DND-41 (cell line): ENCODE measurements at regions not wholly inside any gene's neighbourhood (a gene's known extent, or its start where the extent isn't known, plus 50 kb on each side); places are given as distances from the start of the nearest gene placed in this dataset.

ENCODE experiments used
- ATAC-seq: fragments of 200-7000 bp; cut with Tn5 transposase; 3 replicates; pipeline ENCODE4 v1.9.1; 2021; ENCODE audit warnings: low read depth; ENCODE audit not compliant: insufficient read depth
- DNase-seq: peaks from one replicate; pipeline ENCODE4 v3.0.0-alpha.2; 2020
- H2AFZ ChIP-seq: 2 replicates; pipeline ENCODE4 v1.6.0; 2012; ENCODE audit warnings: low read depth, low read length
- H3K27ac ChIP-seq: 2 replicates; pipeline ENCODE4 v1.5.1; 2012; ENCODE audit warnings: low read length, inconsistent platforms
- H3K27me3 ChIP-seq: fragments of 200-600 bp; sonication (generic); 2 replicates; pipeline ENCODE4 v1.6.0; 2012; ENCODE audit warnings: low read length, mild to moderate bottlenecking, inconsistent platforms; ENCODE audit not compliant: insufficient read depth, poor library complexity
- H3K36me3 ChIP-seq: 2 replicates; pipeline ENCODE4 v1.5.1; 2012; ENCODE audit warnings: low read length, inconsistent platforms; ENCODE audit not compliant: insufficient read depth
- H3K4me1 ChIP-seq: 2 replicates; pipeline ENCODE4 v1.5.1; 2012; ENCODE audit warnings: mild to moderate bottlenecking, low read length; ENCODE audit not compliant: insufficient read depth
- H3K4me2 ChIP-seq: 2 replicates; pipeline ENCODE4 v1.6.0; 2012; ENCODE audit warnings: mild to moderate bottlenecking, moderate library complexity, low read length, inconsistent platforms; ENCODE audit not compliant: insufficient read depth
- H3K4me3 ChIP-seq, 2 experiments: fragments of 200-600 bp in 1 of 2; shearing (Covaris generic) in 1 of 2; 2 replicates each; pipeline ENCODE4 v1.5.1; 2012 to 2016; ENCODE audit warnings: inconsistent platforms in 2 of 2, low read length in 2 of 2, mild to moderate bottlenecking in 2 of 2, low read depth in 1 of 2, moderate library complexity in 1 of 2
- H3K79me2 ChIP-seq: 2 replicates; pipeline ENCODE4 v1.6.0; 2012; ENCODE audit warnings: low read length, inconsistent platforms; ENCODE audit not compliant: insufficient read depth
- H3K9ac ChIP-seq: 2 replicates; pipeline ENCODE4 v1.6.0; 2012; ENCODE audit warnings: low read depth, mild to moderate bottlenecking, inconsistent platforms, low read length, moderate library complexity
- H3K9me3 ChIP-seq: 2 replicates; pipeline ENCODE4 v1.5.1; 2012; ENCODE audit warnings: low read length, moderate library complexity, mild to moderate bottlenecking, inconsistent platforms; ENCODE audit not compliant: insufficient read depth, severe bottlenecking
- H4K20me1 ChIP-seq: 2 replicates; pipeline ENCODE4 v1.6.0; 2012; ENCODE audit warnings: low read length; ENCODE audit not compliant: insufficient read depth
- CTCF ChIP-seq: IDR thresholded peaks from 2 replicates; pipeline ENCODE4 v1.5.1; 2012; ENCODE audit warnings: borderline replicate concordance, low read length, moderate library complexity, mild to moderate bottlenecking; ENCODE audit not compliant: poor library complexity, severe bottlenecking; ENCODE audit errors: extremely low read depth
- EZH2 ChIP-seq: IDR thresholded peaks from 3 replicates; pipeline ENCODE4 v1.6.1; 2012; ENCODE audit warnings: borderline replicate concordance, low read depth, mild to moderate bottlenecking, moderate library complexity, low read length, inconsistent platforms; ENCODE audit not compliant: severe bottlenecking

DNA sequence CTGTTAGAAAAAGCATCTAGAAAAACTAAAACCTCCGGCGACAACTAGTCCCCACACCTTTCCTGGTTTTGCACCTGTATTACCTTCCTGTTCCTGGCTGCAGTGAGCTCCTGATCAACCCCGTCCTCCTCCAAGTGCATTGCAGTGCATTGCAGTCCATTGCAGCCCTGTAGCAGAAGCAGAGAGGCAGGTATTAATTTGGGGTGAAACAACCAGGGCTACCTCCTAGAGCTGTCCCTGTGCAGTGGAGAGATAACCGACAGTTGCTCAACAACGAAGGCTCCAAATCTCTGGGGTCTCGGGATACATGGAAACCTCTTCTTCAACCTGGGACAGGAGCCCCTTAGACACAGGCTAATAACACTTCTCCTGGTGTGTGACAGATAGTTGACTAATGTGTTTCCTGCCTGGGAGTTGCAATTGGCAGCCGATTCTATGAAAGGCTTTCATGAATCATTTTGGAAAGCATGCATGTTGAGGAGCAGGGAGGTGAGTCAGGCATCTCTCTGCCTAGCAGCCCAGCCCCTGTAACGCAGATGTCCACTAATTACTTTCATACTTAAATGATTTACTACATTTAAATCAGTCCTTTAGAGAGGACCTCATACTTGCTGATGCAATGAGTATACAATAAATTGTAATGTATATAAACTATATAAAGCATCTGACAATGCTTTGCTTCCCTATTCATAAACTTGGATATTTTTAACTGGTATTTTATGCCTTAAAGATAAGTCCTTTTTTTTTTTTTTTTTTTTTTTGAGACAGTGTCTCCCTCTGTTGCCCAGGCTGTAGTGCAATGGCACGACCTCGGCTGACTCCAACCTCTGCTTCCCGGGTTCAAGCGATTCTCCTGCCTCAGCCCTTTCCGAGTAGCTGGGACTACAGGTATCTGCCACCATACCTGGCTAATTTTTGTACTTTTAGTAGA is 59.0 kb downstream of the PRR15 start:
- DNase-seq (no peak), ATAC-seq (no peak)
- H3K9ac ChIP-seq, result no peak overlapping the region
- no peak overlapping the region for H3K4me3 ChIP-seq
- H3K79me2 ChIP-seq, result no peaks in the 10 kb centered on the region
- no peaks in the 10 kb centered on the region for H3K36me3 ChIP-seq
- H3K4me2 ChIP-seq, result no peak overlapping the region
- no peak for TF ChIP-seq CTCF
- TF ChIP-seq EZH2, result no peak
- H2AFZ ChIP-seq, result no peak overlapping the region
- no peaks in the 10 kb centered on the region for H3K9me3 ChIP-seq
- no peak overlapping the region for H3K27ac ChIP-seq
- H3K4me1 ChIP-seq, result no peaks in the 10 kb centered on the region
- H3K27me3 ChIP-seq, result peaks cover 3% of the 10 kb centered on the region
- no peaks in the 10 kb centered on the region; the same call in 1 of the 2 replicates for H4K20me1 ChIP-seq

DNA sequence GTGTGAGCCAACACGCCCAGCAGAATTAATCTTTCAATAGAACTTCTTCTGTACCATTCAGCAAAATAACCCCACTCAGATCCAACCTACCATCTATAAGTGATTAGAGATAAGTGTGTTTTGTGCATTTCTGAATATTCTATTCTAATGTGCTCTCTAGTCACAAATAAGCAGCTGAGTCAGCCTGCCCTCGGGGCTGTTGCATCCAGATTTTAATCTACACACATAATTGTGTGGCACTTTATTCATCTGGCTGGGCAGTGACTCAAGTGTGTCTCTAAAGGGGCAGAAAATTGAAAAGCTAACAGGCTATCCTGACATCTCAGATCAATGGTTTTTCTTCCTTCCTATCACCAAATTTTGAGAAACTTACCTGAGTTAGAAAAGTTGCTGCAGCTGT is 60.3 kb downstream of the PRR15 start:
- no peak for ATAC-seq

DNA sequence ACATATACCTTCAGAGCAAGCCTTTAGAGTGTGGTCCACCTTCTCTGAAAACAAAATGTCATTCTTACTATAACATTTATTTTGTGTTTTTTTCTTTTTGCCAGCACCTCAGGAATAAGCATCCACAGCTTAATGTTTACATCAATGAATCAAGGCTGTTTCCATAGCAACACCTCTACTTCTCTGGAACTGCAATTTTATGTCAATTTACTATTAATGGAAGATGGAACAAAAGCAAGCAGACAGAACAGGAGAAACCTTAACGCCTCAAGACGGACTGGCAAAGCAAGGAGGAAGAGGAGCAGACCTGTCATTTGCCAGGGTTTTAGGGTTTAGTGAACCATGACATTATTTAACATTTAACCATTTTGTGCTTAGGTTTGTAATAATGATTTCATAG is 63.1 kb downstream of the PRR15 start:
- Histone ChIP-seq H3K9me3 (no peaks in the 10 kb centered on the region), H3K27ac (no peak overlapping the region), H3K9ac (no peak overlapping the region), H3K4me2 (no peak overlapping the region), H3K36me3 (no peaks in the 10 kb centered on the region), H3K79me2 (no peaks in the 10 kb centered on the region), H3K4me1 (no peaks in the 10 kb centered on the region), H3K27me3 (peaks cover 3% of the 10 kb centered on the region), H3K4me3 (no peak overlapping the region), H4K20me1 (no peaks in the 10 kb centered on the region; the same call in 1 of the 2 replicates), H2AFZ (no peak overlapping the region)
- ATAC-seq (no peak), DNase-seq (no peak)
- TF ChIP-seq CTCF (no peak), EZH2 (no peak)

More for the DNA sequence above, 60.3 kb downstream of the PRR15 start:
- no peak overlapping the region for H3K4me2 ChIP-seq
- peaks cover 3% of the 10 kb centered on the region for H3K27me3 ChIP-seq
- no peaks in the 10 kb centered on the region for H3K4me1 ChIP-seq
- H2AFZ ChIP-seq, result no peak overlapping the region
- no peak for DNase-seq
- H3K36me3 ChIP-seq, result no peaks in the 10 kb centered on the region
- no peaks in the 10 kb centered on the region for H3K79me2 ChIP-seq
- no peak overlapping the region for H3K9ac ChIP-seq
- no peaks in the 10 kb centered on the region; the same call in 1 of the 2 replicates for H4K20me1 ChIP-seq
- H3K27ac ChIP-seq, result no peak overlapping the region
- TF ChIP-seq EZH2 (no peak), CTCF (no peak)
- H3K9me3 ChIP-seq, result no peaks in the 10 kb centered on the region
- H3K4me3 ChIP-seq, result no peak overlapping the region
